Fibroblast of lung (primary cell): ENCODE measurements at regions not wholly inside any gene's neighbourhood (a gene's known extent, or its start where the extent isn't known, plus 50 kb on each side); places are given as distances from the start of the nearest gene placed in this dataset.

Experiments
- DNase-seq, 2 donors: peaks; one replicate each; pipeline versions ENCODE4 v3.0.0 to v3.0.0-alpha.2; 2010; ENCODE audit warnings: low read depth in 2 of 2
- H2AFZ ChIP-seq: 2 replicates; pipeline ENCODE4 v1.5.1; 2012; ENCODE audit warnings: low read length, control low read depth, inconsistent platforms
- H3K27ac ChIP-seq: 2 replicates; pipeline ENCODE4 v1.5.1; 2011; ENCODE audit warnings: low read length, control low read depth; ENCODE audit not compliant: insufficient read depth
- H3K27me3 ChIP-seq: 2 replicates; pipeline ENCODE4 v1.5.1; 2011; ENCODE audit warnings: mild to moderate bottlenecking, low read length; ENCODE audit not compliant: control insufficient read depth, insufficient read depth
- H3K36me3 ChIP-seq: 2 replicates; pipeline ENCODE4 v1.5.1; 2011; ENCODE audit warnings: low read length; ENCODE audit not compliant: control insufficient read depth, insufficient read depth
- H3K4me1 ChIP-seq: 2 replicates; pipeline ENCODE4 v1.5.1; 2011; ENCODE audit warnings: low read length; ENCODE audit not compliant: control insufficient read depth, insufficient read depth; ENCODE audit errors: extremely low read depth
- H3K4me2 ChIP-seq: 2 replicates; pipeline ENCODE4 v1.5.1; 2011; ENCODE audit warnings: low read length, control low read depth; ENCODE audit not compliant: insufficient read depth; ENCODE audit errors: extremely low read depth
- H3K4me3 ChIP-seq, 4 experiments: fragments of 200-600 bp in 1 of 4; sonication (generic) in 1 of 4; replicated peaks in 1 of 4; 2 replicates each; pipeline ENCODE4 v1.5.1; 2011 to 2016; ENCODE audit warnings: low read length in 4 of 4, low read depth in 3 of 4, mild to moderate bottlenecking in 3 of 4, control low read depth in 2 of 4, inconsistent platforms in 1 of 4, mixed read lengths in 1 of 4; ENCODE audit not compliant: insufficient read depth in 1 of 4; ENCODE audit errors: control extremely low read depth in 1 of 4
- H3K79me2 ChIP-seq: 2 replicates; pipeline ENCODE4 v1.5.1; 2012; ENCODE audit warnings: mild to moderate bottlenecking, low read length, inconsistent platforms; ENCODE audit not compliant: control insufficient read depth, insufficient read depth
- H3K9ac ChIP-seq: 2 replicates; pipeline ENCODE4 v1.5.1; 2011; ENCODE audit warnings: mild to moderate bottlenecking, low read length, control low read depth; ENCODE audit not compliant: insufficient read depth
- H3K9me3 ChIP-seq: 2 replicates; pipeline ENCODE4 v1.5.1; 2012; ENCODE audit warnings: low read depth, low read length; ENCODE audit not compliant: control insufficient read depth, insufficient read depth
- H4K20me1 ChIP-seq: 2 replicates; pipeline ENCODE4 v1.5.1; 2011; ENCODE audit warnings: low read length; ENCODE audit not compliant: control insufficient read depth, insufficient read depth; ENCODE audit errors: extremely low read depth
- EZH2 ChIP-seq: IDR thresholded peaks from 2 replicates; pipeline ENCODE4 v1.5.1; 2012; ENCODE audit warnings: low read length, control low read depth, mild to moderate bottlenecking; ENCODE audit errors: missing control alignments
- TF ChIP-seq, protein P1 (sequence below), 2 donors: IDR thresholded peaks in 1 of 2; conservative IDR thresholded peaks in 1 of 2; 1 replicate in 1 of 2; 2 replicates in 1 of 2; pipeline ENCODE4 v1.5.1; 2011 to 2012; ENCODE audit warnings: low read length in 2 of 2, control low read depth in 1 of 2, inconsistent platforms in 1 of 2, low read depth in 1 of 2, mild to moderate bottlenecking in 1 of 2

DNA sequence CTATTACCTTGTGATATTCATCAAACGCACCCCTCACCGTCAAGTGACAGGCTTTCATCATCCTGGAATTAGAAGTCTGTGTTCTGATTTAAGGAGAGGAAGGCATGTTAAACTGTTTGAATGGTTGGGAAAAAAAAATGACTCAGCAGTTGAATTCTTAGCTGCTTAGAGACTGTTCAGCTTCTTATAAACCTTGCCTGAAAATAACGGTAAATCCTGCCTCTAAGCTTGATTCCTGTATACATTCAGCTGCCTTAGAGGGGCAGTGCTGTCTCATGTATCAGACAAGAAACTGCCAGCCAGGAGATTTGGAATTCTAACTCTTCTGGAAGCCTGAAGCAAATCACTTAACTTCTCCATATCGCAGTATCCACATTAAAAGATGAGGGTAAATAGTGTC lies 437.4 kb downstream of the JRKL start:
- H3K9ac ChIP-seq, result no peak overlapping the region
- H3K36me3 ChIP-seq, result no peaks in the 10 kb centered on the region
- no peak for TF ChIP-seq EZH2
- TF ChIP-seq, protein P1, sequence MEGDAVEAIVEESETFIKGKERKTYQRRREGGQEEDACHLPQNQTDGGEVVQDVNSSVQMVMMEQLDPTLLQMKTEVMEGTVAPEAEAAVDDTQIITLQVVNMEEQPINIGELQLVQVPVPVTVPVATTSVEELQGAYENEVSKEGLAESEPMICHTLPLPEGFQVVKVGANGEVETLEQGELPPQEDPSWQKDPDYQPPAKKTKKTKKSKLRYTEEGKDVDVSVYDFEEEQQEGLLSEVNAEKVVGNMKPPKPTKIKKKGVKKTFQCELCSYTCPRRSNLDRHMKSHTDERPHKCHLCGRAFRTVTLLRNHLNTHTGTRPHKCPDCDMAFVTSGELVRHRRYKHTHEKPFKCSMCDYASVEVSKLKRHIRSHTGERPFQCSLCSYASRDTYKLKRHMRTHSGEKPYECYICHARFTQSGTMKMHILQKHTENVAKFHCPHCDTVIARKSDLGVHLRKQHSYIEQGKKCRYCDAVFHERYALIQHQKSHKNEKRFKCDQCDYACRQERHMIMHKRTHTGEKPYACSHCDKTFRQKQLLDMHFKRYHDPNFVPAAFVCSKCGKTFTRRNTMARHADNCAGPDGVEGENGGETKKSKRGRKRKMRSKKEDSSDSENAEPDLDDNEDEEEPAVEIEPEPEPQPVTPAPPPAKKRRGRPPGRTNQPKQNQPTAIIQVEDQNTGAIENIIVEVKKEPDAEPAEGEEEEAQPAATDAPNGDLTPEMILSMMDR (conservative IDR thresholded peaks at IDR 0.05 in 1 of 2, IDR thresholded peaks at IDR 0.05 in 1 of 2; ENCODE audit: low read depth in 1 of 2, low read length in 2 of 2), result peak in 1 of 2 donors; percentile 5
- H3K27ac ChIP-seq, result no peak overlapping the region
- peak; percentile 22 to 46 for DNase-seq
- H3K9me3 ChIP-seq, result no peaks in the 10 kb centered on the region
- H3K27me3 ChIP-seq, result no peaks in the 10 kb centered on the region
- H3K79me2 ChIP-seq, result no peaks in the 10 kb centered on the region
- no peak overlapping the region for H2AFZ ChIP-seq
- H3K4me3 ChIP-seq, result no peak overlapping the region
- H3K4me1 ChIP-seq, result no peaks in the 10 kb centered on the region
- no peaks in the 10 kb centered on the region for H4K20me1 ChIP-seq
- no peak overlapping the region for H3K4me2 ChIP-seq

DNA sequence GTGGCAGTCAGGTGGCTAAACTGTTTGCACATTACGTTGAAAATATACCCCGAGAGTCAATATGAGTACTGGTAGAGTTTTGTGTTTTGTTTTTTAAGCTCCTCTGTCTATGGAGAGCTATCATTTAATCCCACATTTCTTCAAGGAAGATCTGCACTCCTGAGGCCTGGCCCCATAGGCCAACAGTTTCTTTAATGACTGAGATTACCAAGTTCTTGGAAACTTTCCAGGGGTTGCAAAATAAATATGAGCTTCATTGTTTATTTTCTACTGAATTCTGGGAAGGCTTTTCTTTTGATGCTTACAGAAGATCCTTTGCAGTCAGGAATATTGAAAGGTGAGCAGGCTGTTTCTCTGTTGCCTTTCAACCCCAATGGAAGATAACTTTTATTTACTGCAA lies 452.0 kb downstream of the JRKL start:
- Histone ChIP-seq H3K4me2 (no peak overlapping the region), H4K20me1 (no peaks in the 10 kb centered on the region), H2AFZ (no peak overlapping the region), H3K4me3 (no peak overlapping the region), H3K9me3 (no peaks in the 10 kb centered on the region), H3K27ac (no peak overlapping the region), H3K36me3 (no peaks in the 10 kb centered on the region), H3K79me2 (no peaks in the 10 kb centered on the region), H3K27me3 (no peaks in the 10 kb centered on the region), H3K4me1 (no peaks in the 10 kb centered on the region), H3K9ac (no peak overlapping the region)
- peak in 1 of 2 donors; percentile 19 for DNase-seq
- TF ChIP-seq, protein P1 (conservative IDR thresholded peaks at IDR 0.05 in 1 of 2, IDR thresholded peaks at IDR 0.05 in 1 of 2; ENCODE audit: low read depth in 1 of 2, low read length in 2 of 2), result no peak
- TF ChIP-seq EZH2, result no peak

DNA sequence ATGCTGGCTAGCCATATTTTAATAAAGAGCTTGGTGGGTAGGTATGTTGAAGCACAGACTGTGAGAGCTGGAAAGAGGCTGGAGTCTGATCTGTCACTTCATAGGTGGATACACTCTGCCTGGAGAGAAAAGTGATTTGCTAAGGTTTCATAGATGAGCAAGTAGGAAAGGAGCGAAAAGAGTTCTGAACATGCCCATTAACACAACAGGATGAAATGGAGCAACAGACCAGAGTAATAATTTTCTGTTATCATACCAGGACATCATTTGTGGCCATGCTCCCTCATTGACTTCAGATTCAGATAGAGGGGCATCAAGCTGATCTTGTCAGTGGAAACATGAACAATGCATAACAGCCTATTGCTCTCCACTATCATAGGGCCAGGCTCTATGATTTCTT lies 452.9 kb downstream of the JRKL start:
- Histone ChIP-seq H3K4me1 (no peaks in the 10 kb centered on the region), H3K27me3 (no peaks in the 10 kb centered on the region), H3K36me3 (no peaks in the 10 kb centered on the region), H3K9ac (no peak overlapping the region), H3K79me2 (no peaks in the 10 kb centered on the region), H3K9me3 (no peaks in the 10 kb centered on the region), H3K4me2 (no peak overlapping the region), H2AFZ (no peak overlapping the region), H3K27ac (no peak overlapping the region), H4K20me1 (no peaks in the 10 kb centered on the region), H3K4me3 (no peak overlapping the region)
- no peak for TF ChIP-seq EZH2
- TF ChIP-seq, protein P1 (conservative IDR thresholded peaks at IDR 0.05 in 1 of 2, IDR thresholded peaks at IDR 0.05 in 1 of 2; ENCODE audit: low read depth in 1 of 2, low read length in 2 of 2), result no peak
- DNase-seq, result no peak
